NT2/D1 (cell line): ENCODE measurements at regions not wholly inside any gene's neighbourhood (a gene's known extent, or its start where the extent isn't known, plus 50 kb on each side); places are given as distances from the start of the nearest gene placed in this dataset.

Experiments
- YY1 ChIP-seq: IDR thresholded peaks from 2 replicates; pipeline ENCODE4 v1.6.1; 2011; ENCODE audit not compliant: insufficient read length, insufficient read depth
- ZNF274 ChIP-seq: IDR thresholded peaks from 2 replicates; pipeline ENCODE4 v1.6.1; 2011; ENCODE audit warnings: mild to moderate bottlenecking, low read depth, low read length

- TF ChIP-seq ZNF274 = no peak
- no peak for TF ChIP-seq YY1
These were observed 93.0 kb upstream of the ATL2 start for GRCh38 chr2:38470115-38470514.
